HEK293 (cell line): ENCODE measurements at regions not wholly inside any gene's neighbourhood (a gene's known extent, or its start where the extent isn't known, plus 50 kb on each side); places are given as distances from the start of the nearest gene placed in this dataset.

Experiments used
- CTCF ChIA-PET: fragments of 350-600 bp; formaldehyde crosslinking; extraction: SDS; loops from one replicate; lab custom pipeline; 2021; ENCODE audit warnings: antibody characterized with exemption; lab: Yijun Ruan, JAX
- POLR2A ChIA-PET: fragments of 300-600 bp; formaldehyde crosslinking; extraction: SDS; loops from one replicate; lab custom pipeline; 2020; ENCODE audit warnings: antibody characterized with exemption, inconsistent platforms; lab: Yijun Ruan, JAX
- H3K27ac ChIP-seq: fragments of 200-500 bp; sonication (Bioruptor generic); 2 replicates; pipeline ENCODE4 v1.5.1; 2014; ENCODE audit warnings: low read depth, low read length, control low read depth, inconsistent platforms; ENCODE audit errors: extremely low read depth
- H3K36me3 ChIP-seq, 2 experiments: fragments of 200-500 bp in 1 of 2; sonication (Bioruptor generic) in 1 of 2; 1 replicate in 1 of 2; 2 replicates in 1 of 2; pipeline ENCODE4 v1.5.1; 2014 to 2017; ENCODE audit warnings: inconsistent platforms in 2 of 2, low read length in 2 of 2; ENCODE audit not compliant: control insufficient read depth in 2 of 2, insufficient read depth in 1 of 2
- H3K4me1 ChIP-seq: fragments of 200-500 bp; sonication (Bioruptor generic); 2 replicates; pipeline ENCODE4 v1.5.1; 2014; ENCODE audit warnings: mild to moderate bottlenecking, low read length, inconsistent platforms; ENCODE audit not compliant: control insufficient read depth, insufficient read depth
- H3K4me3 ChIP-seq: 2 replicates; pipeline ENCODE4 v1.5.1; 2011; ENCODE audit warnings: low read depth, mild to moderate bottlenecking, control low read depth, low read length, moderate library complexity
- H3K9me3 ChIP-seq: fragments of 200-500 bp; sonication (Bioruptor generic); 2 replicates; pipeline ENCODE4 v1.5.1; 2014; ENCODE audit warnings: low read depth, low read length, inconsistent platforms; ENCODE audit not compliant: control insufficient read depth, insufficient read depth
- ATF2 ChIP-seq: fragments of 450-650 bp; formaldehyde crosslinking; IDR thresholded peaks from 2 replicates; pipeline ENCODE4 v1.5.1; 2016; ENCODE audit warnings: missing biosample characterization, missing genetic modification characterization, low read depth
- PRDM1 ChIP-seq: fragments of 450-650 bp; formaldehyde crosslinking; IDR thresholded peaks from 2 replicates; pipeline ENCODE4; 2016; ENCODE audit warnings: missing biosample characterization, missing genetic modification characterization
- SP3 ChIP-seq: fragments of 450-650 bp; formaldehyde crosslinking; IDR thresholded peaks from 2 replicates; pipeline ENCODE4 v1.5.1; 2016; ENCODE audit warnings: missing biosample characterization, missing genetic modification characterization
- YY1 ChIP-seq: fragments of 450-650 bp; formaldehyde crosslinking; IDR thresholded peaks from 2 replicates; pipeline ENCODE4 v1.5.1; 2018; ENCODE audit warnings: missing biosample characterization, missing genetic modification characterization
- ZBTB10 ChIP-seq: fragments of 450-650 bp; formaldehyde crosslinking; IDR thresholded peaks from 2 replicates; pipeline ENCODE4 v1.5.1; 2016; ENCODE audit warnings: missing biosample characterization, missing genetic modification characterization
- ZBTB7A ChIP-seq: fragments of 450-650 bp; formaldehyde crosslinking; IDR thresholded peaks from 2 replicates; pipeline ENCODE4 v1.5.1; 2016; ENCODE audit warnings: low read depth, missing biosample characterization, missing genetic modification characterization
- ZFP41 ChIP-seq: fragments of 450-650 bp; formaldehyde crosslinking; IDR thresholded peaks from 2 replicates; pipeline ENCODE4 v1.5.1; 2016; ENCODE audit warnings: missing biosample characterization, missing genetic modification characterization, borderline replicate concordance
- ZNF10 ChIP-seq: fragments of 450-650 bp; formaldehyde crosslinking; IDR thresholded peaks from 2 replicates; pipeline ENCODE4 v1.5.1; 2017; ENCODE audit warnings: missing biosample characterization, missing genetic modification characterization
- ZNF138 ChIP-seq: fragments of 450-650 bp; formaldehyde crosslinking; IDR thresholded peaks from 2 replicates; pipeline ENCODE4 v1.5.1; 2016; ENCODE audit warnings: missing biosample characterization, missing genetic modification characterization, borderline replicate concordance
- ZNF211 ChIP-seq: fragments of 450-650 bp; formaldehyde crosslinking; IDR thresholded peaks from 2 replicates; pipeline ENCODE4 v1.5.1; 2016; ENCODE audit warnings: low read depth, missing biosample characterization, missing genetic modification characterization
- ZNF274 ChIP-seq, 2 experiments: fragments of 200-500 bp in 1 of 2; fragments of 450-650 bp in 1 of 2; sonication (Bioruptor generic) in 1 of 2; formaldehyde crosslinking in 1 of 2; IDR thresholded peaks; 2 replicates each; pipeline versions ENCODE4 v1.5.1 to v1.6.1; 2014 to 2016; ENCODE audit warnings: borderline replicate concordance in 1 of 2, inconsistent platforms in 1 of 2, low read length in 1 of 2, missing biosample characterization in 1 of 2, missing genetic modification characterization in 1 of 2
- ZNF560 ChIP-seq: fragments of 450-650 bp; formaldehyde crosslinking; IDR thresholded peaks from 2 replicates; pipeline ENCODE4 v1.5.1; 2017; ENCODE audit warnings: missing biosample characterization, missing genetic modification characterization, borderline replicate concordance
- ZNF692 ChIP-seq: fragments of 450-650 bp; formaldehyde crosslinking; IDR thresholded peaks from 2 replicates; pipeline ENCODE4 v1.5.1; 2016; ENCODE audit warnings: missing biosample characterization, missing genetic modification characterization

- no peak overlapping the region for H3K4me3 ChIP-seq
- ChIA-PET CTCF (interaction anchor here (1.9 kb wide), 1 partner anchor 31 kb away, joined by 4 read pairs; no protein-coding TSS in a partner anchor), POLR2A (interaction anchor here (0.6 kb wide), 1 partner anchor 553 kb away, joined by 3 read pairs; no protein-coding TSS in a partner anchor)
- no peak overlapping the region for H3K27ac ChIP-seq
- H3K9me3 ChIP-seq = no peaks in the 10 kb centered on the region
- H3K36me3 ChIP-seq = no peaks in the 10 kb centered on the region
- H3K4me1 ChIP-seq = peaks cover 7% of the 10 kb centered on the region; the same call in 1 of the 2 replicates
- no peak for TF ChIP-seq ZNF274 (IDR thresholded peaks at IDR 0.05; ENCODE audit: low read length)
- no peak for TF ChIP-seq ZNF274 (tag by site-specific recombination; IDR thresholded peaks at IDR 0.05; ENCODE audit: borderline replicate concordance)
- TF ChIP-seq ZNF211 (tag by site-specific recombination) = no peak
- TF ChIP-seq ZNF138 (tag by site-specific recombination) = no peak
- no peak for TF ChIP-seq YY1 (tag by site-specific recombination)
- no peak for TF ChIP-seq ZNF692 (tag by site-specific recombination)
- no peak for TF ChIP-seq ZBTB7A (tag by site-specific recombination)
- TF ChIP-seq ZBTB10 (tag by site-specific recombination) = no peak
- no peak for TF ChIP-seq ZFP41 (tag by site-specific recombination)
- TF ChIP-seq, all 188 proteins: peak for 0
Observed at GRCh38 chr10:58921421-58921855, 255.0 kb upstream of the PHYHIPL start.

GRCh38 chr10:58925381-58925780, 251.1 kb upstream of the PHYHIPL start:
- ChIA-PET POLR2A (no interaction called here), CTCF (no interaction called here)
- Histone ChIP-seq H3K9me3 (no peaks in the 10 kb centered on the region), H3K4me1 (peaks cover 3% of the 10 kb centered on the region; the same call in 1 of the 2 replicates), H3K36me3 (no peaks in the 10 kb centered on the region), H3K4me3 (no peak overlapping the region), H3K27ac (no peak overlapping the region)
- TF ChIP-seq ZNF560 (tag by site-specific recombination) = no peak
- no peak for TF ChIP-seq ATF2 (tag by site-specific recombination)

- CTCF ChIA-PET = interaction anchor here (1.4 kb wide), 1 partner anchor 22 kb away, joined by 4 read pairs; no protein-coding TSS in a partner anchor
- Histone ChIP-seq H3K27ac (no peak overlapping the region), H3K4me3 (no peak overlapping the region)
Observed at GRCh38 chr10:58930500-58930899, 245.9 kb upstream of the PHYHIPL start.

More at GRCh38 chr10:58930500-58930899, 245.9 kb upstream of the PHYHIPL start:
- no peaks in the 10 kb centered on the region for H3K36me3 ChIP-seq
- TF ChIP-seq PRDM1 = no peak
- no peak for TF ChIP-seq ZNF10 (tag by site-specific recombination)
- TF ChIP-seq SP3 = no peak
- no peaks in the 10 kb centered on the region for H3K4me1 ChIP-seq
- POLR2A ChIA-PET = no interaction called here
- no peaks in the 10 kb centered on the region for H3K9me3 ChIP-seq
